ENCODE measurements at regions not wholly inside any gene's neighbourhood (a gene's known extent, or its start where the extent isn't known, plus 50 kb on each side); places are given as distances from the start of the nearest gene placed in this dataset.
A peak's percentile ranks its signal among the peaks of the same experiment; 100 is the strongest.
"Not testable (repeated sequence)": the region's sequence is repeated elsewhere in the genome, so short reads cannot be mapped to it uniquely, and the experiment has no call there.

GRCh38 chr3:170701696-170702678, 116.1 kb upstream of the SLC7A14 start:
- no peak for DNase-seq

- DNase-seq = no peak
These were observed 114.2 kb upstream of the SLC7A14 start for GRCh38 chr3:170700054-170700404.

GRCh38 chr3:170699158-170700053, 113.5 kb upstream of the SLC7A14 start:
- no peak for DNase-seq

DNA sequence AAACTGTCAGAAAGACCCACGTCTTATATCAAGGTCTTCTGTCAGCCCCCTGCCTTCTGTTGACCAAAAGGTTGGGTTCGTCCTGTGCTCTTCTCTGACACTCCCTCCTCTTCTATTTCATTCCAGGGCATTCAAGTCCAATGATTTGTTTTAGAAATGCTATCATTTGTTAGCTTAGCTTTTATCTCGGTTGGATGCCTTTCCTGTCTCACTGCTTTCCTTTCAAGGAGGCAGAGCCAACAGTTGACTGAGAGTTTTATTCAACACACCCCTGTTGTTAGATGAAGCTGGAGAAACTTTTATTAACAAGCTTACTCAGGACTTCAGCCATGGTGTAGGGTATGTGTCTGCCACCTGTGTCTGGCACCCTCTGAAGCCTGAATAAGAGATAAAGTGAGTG, 112.0 kb upstream of the SLC7A14 start:
- DNase-seq = no peak

DNA sequence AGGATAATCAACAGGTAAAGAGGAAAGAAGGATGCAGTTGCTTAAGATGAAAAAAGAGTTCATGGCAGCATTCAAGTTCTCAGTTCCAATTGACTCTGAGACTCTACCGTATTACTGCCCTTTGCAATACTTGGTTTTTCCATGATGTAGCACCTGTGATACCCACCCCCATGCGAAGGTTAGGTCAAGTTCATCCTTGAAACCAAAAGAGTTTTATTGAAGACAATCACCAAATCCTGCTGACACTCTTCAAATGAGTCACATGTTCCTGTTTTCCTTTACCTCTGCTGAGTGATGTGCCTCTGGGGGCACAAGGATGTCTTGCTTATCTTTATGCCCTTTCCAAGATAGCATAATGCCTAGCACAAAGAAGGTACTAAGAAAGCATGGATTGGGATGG, 111.3 kb upstream of the SLC7A14 start:
- DNase-seq = no peak

GRCh38 chr3:170695486-170696064, 109.7 kb upstream of the SLC7A14 start:
- DNase-seq = peak; percentile 47

- no peak for DNase-seq
These were observed 106.8 kb upstream of the SLC7A14 start for GRCh38 chr3:170692720-170693119.

DNA sequence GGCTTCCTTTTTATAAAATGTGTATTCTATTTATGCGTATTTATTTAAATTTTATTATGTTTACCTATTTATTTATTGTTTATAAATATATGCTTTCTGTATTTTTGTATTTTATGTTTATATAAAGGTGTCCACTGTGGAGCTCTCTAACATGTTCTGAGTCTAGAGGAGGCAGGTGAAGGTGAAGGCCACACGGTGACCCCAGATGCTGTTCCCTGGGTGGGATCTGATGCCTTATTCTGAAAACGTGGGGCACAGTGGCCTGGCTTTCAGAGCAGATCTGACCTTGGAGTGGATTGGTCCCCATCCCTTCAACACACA, 104.7 kb upstream of the SLC7A14 start:
- no peak for DNase-seq

- no peak for DNase-seq
These were observed 104.2 kb upstream of the SLC7A14 start for GRCh38 chr3:170689893-170690660.

- no peak for DNase-seq
These were observed 103.5 kb upstream of the SLC7A14 start for GRCh38 chr3:170689296-170689829.

- not testable (repeated sequence) for DNase-seq
These were observed 102.3 kb upstream of the SLC7A14 start for GRCh38 chr3:170688222-170688621.

GRCh38 chr3:170680593-170680992, 94.7 kb upstream of the SLC7A14 start:
- DNase-seq = no peak

- no peak for DNase-seq
These were observed 93.3 kb upstream of the SLC7A14 start for GRCh38 chr3:170679190-170679589.

- no peak for DNase-seq
These were observed 84.6 kb upstream of the SLC7A14 start for GRCh38 chr3:170670504-170670903.

DNA sequence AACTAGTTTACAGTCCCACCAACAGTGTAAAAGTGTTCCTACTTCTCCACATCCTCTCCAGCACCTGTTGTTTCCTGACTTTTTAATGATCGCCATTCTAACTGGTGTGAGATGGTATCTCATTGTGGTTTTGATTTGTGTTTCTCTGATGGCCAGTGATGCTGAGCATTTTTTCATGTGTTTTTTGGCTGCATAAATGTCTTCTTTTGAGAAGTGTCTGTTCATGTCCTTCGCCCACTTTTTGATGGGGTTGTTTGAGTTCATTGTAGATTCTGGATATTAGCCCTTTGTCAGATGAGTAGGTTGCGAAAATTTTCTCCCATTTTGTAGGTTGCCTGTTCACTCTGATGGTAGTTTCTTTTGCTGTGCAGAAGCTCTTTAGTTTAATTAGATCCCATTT, 77.1 kb upstream of the SLC7A14 start:
- DNase-seq = not testable (repeated sequence)

DNA sequence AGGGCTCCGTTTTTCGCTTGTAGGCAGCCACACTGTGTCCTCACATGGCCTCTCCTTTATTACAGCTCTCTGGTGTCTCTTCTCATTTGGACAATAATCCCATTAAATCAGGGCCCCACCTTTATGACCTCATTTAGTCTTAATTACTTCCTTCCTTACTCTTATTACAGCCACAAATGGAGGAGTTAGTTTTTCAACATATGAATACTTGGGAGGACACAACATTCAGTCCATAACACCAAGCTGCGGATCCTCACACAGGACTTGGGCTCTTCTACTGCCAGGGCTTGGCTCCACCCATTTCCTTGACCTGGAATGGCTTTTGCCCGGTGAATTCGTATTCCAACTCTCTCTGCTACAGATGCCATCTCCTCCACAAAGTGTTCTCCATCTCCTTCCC, 74.3 kb upstream of the SLC7A14 start:
- no peak for DNase-seq

GRCh38 chr3:170657312-170657711, 71.4 kb upstream of the SLC7A14 start:
- DNase-seq = no peak

DNA sequence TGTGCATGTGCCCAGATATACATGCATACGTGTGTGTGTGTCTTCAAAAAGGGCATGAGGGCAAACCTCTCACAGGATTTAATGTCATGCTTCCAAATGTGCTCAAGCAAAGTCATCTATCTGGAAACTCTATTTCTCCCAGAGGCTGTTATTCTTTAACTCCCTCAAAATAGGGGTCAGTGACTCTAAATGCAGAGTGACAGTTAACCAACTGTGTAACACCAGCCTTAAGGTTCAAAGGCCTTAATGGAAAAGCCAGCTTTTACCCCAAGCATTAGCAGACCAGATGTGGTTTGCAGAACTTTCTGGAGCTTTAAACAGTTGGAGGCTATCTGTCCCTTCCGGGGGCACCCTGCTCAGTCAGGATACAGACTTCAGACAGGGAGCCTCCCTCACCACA, 70.4 kb upstream of the SLC7A14 start:
- DNase-seq = no peak

GRCh38 chr3:170653801-170654200, 67.9 kb upstream of the SLC7A14 start:
- DNase-seq = no peak

DNA sequence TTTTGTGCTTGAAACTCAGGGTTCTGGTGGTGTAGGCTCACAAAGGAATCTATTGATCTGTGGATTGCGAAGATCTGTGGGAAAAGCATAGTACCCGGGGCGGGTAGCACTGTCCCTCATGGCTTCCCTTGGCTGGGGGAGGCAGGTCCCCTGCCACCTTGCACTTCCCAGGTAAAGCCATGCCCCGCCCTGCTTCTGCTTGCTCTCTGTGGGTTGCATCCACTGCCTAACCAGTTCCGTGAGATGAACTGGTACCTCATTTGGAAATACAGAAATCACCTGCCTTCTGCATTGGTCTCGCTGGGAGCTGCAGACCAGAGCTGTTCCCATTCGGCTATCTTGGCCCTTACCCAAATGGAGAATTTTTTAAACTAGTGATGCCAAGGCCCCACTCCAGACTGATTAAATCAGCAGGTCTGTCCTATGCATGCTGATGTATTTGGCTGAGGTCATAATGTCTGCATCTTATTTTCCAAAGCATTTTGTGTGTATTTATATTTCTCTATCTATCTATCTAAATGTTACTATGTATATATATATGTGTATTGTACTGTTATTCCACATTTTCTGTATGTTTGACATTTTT, 65.5 kb upstream of the SLC7A14 start:
- no peak for DNase-seq

DNA sequence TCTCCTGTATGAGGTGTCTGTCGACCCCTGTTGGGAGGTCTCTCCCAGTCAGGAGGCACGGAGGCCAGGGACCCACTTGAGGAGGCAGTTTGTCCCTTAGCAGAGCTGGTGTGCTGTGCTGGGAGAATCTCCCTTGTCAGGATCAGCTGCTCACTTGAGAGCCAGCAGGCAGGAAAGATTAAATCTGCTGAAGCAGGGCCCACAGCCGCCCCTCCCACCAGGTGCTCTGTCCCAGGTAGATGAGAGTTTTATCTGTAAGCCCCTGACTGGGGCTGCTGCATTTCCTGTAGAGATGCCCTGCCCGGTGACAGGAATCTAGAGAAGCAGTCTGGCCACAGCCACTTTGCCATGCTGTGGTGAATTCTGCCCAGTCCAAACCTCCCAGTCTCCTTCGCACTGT, 64.7 kb upstream of the SLC7A14 start:
- not testable (repeated sequence) for DNase-seq

DNA sequence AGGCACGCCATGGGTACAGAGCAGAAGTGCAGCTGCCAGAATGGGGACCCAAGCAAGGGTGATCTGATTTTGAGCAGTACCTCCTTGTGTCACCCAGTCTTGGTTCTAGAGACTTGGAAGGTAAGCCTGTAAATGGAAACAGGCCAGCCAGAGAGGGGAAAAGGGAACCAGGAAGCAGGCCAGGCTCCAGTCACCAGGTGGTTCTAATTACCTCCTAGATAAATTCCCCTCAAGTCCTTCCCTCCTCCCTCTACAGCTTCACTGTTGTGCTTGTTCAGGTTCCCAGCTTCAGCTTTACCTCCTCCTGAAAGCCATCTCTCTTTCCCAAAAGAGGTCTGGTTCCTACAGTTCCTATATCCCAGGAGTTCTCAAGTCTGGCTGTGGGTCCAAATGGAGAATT, 58.8 kb upstream of the SLC7A14 start:
- no peak for DNase-seq

All from NCI-H1417 treated with DMSO at 0.1 percent for 48 hours (cell line).